Prostate gland (tissue), 2 donors: ENCODE measurements at regions not wholly inside any gene's neighbourhood (a gene's known extent, or its start where the extent isn't known, plus 50 kb on each side); places are given as distances from the start of the nearest gene placed in this dataset.

Source experiments
- DNase-seq: peaks from one replicate; pipeline ENCODE4 v3.0.0-alpha.2; 2019; ENCODE audit warnings: low spot score
- H3K27ac ChIP-seq, 2 donors: fragments of 200-600 bp; sonication (generic); 2 replicates each; pipeline ENCODE4 v1.5.1; 2017 to 2019
- H3K27me3 ChIP-seq: fragments of 200-600 bp; sonication (generic); replicated peaks from 2 replicates; pipeline ENCODE4 v1.5.1; 2019; ENCODE audit not compliant: insufficient read depth
- H3K36me3 ChIP-seq, 2 donors: fragments of 200-600 bp; sonication (generic); 1 replicate in 1 of 2; 2 replicates in 1 of 2; pipeline versions ENCODE4 v1.5.1 to v1.8.1; 2017 to 2019
- H3K4me1 ChIP-seq: fragments of 200-600 bp; sonication (generic); replicated peaks from 2 replicates; pipeline ENCODE4 v1.5.1; 2019
- H3K4me3 ChIP-seq, 2 donors: fragments of 200-600 bp; sonication (generic); 2 replicates each; pipeline ENCODE4 v1.5.1; 2017 to 2019
- H3K9me3 ChIP-seq: fragments of 200-600 bp; sonication (generic); 2 replicates; pipeline ENCODE4 v1.5.1; 2017
- POLR2A ChIP-seq: fragments of 450-650 bp; IDR thresholded peaks from one replicate; pipeline ENCODE4 v1.6.1; 2016; ENCODE audit warnings: antibody characterized with exemption, mild to moderate bottlenecking
- POLR2AphosphoS5 ChIP-seq: sonication (generic); formaldehyde crosslinking; IDR thresholded peaks from one replicate; pipeline ENCODE4 v1.6.1; 2017; ENCODE audit warnings: antibody characterized with exemption
- WGBS: methylation state at CpG from one replicate; pipeline ENCODE4 v1.1.5; 2018; 5-methylcytosine and 5-hydroxymethylcytosine counted together
- intact Hi-C: fragments of 100-400 bp; cut with DNase I; formaldehyde crosslinking; loops from one replicate; pipeline ENCODE4 v1.14.2; 2022
- TF ChIP-seq, protein P1 (sequence below), 4 experiments: fragments of 200-600 bp in 2 of 4; fragments of 450-650 bp in 2 of 4; sonication (generic) in 2 of 4; IDR thresholded peaks; 1 replicate in 3 of 4; 2 replicates in 1 of 4; pipeline ENCODE4 v1.5.1; 2016 to 2019; ENCODE audit warnings: antibody characterized with exemption in 4 of 4, mild to moderate bottlenecking in 2 of 4, moderate library complexity in 2 of 4

DNA sequence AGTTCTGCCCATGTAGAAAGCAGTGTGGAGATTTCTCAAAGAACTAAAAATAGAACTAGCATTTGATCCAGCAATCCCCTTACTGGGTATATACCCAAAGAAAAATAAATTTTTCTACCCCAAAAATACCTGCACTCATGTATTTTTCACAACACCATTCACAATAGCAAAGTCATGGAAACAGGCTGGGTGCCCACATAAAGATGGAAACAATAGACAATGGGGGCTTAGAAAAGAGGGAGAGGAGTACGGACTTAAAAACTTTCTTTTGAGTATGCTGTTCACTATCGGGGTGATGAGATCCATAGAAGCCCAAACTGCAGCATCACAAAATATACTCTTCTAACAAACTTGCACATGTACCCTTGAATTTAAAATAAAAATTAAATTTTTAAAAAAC is 345.1 kb upstream of the CCDC54 start:
- Histone ChIP-seq H3K4me3 (no peak overlapping the region), H3K36me3 (no peaks in the 10 kb centered on the region), H3K9me3 (no peaks in the 10 kb centered on the region), H3K4me1 (no peaks in the 10 kb centered on the region), H3K27ac (no peak overlapping the region), H3K27me3 (no peaks in the 10 kb centered on the region)
- WGBS, result 93% methylated on average over 2 of the region's 2 CpGs
- intact Hi-C loops, result no loop called here
- TF ChIP-seq POLR2A (no peak), POLR2AphosphoS5 (no peak)
- TF ChIP-seq, protein P1, sequence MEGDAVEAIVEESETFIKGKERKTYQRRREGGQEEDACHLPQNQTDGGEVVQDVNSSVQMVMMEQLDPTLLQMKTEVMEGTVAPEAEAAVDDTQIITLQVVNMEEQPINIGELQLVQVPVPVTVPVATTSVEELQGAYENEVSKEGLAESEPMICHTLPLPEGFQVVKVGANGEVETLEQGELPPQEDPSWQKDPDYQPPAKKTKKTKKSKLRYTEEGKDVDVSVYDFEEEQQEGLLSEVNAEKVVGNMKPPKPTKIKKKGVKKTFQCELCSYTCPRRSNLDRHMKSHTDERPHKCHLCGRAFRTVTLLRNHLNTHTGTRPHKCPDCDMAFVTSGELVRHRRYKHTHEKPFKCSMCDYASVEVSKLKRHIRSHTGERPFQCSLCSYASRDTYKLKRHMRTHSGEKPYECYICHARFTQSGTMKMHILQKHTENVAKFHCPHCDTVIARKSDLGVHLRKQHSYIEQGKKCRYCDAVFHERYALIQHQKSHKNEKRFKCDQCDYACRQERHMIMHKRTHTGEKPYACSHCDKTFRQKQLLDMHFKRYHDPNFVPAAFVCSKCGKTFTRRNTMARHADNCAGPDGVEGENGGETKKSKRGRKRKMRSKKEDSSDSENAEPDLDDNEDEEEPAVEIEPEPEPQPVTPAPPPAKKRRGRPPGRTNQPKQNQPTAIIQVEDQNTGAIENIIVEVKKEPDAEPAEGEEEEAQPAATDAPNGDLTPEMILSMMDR (IDR thresholded peaks at IDR 0.05), result no peak
- no peak for DNase-seq

DNA sequence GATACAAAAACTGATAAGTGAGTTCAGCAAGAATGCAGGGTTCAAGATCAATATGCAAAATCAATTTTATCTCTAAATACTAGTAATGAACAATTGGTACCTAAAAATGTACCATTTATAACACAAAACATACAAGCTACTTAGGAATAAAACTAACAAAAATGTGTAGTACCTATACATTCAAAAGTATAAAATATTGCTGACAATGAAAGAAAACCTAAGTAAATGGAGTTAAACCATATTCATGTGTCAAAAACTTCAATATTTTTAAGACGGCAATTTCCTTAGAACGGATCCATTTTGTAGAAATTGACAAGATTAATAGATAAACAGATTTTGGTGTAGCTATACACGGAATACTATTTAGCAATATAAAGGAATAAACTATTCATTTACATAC is 343.1 kb upstream of the CCDC54 start:
- Histone ChIP-seq H3K27me3 (no peaks in the 10 kb centered on the region), H3K9me3 (no peaks in the 10 kb centered on the region), H3K27ac (no peak overlapping the region), H3K4me1 (no peaks in the 10 kb centered on the region), H3K4me3 (no peak overlapping the region), H3K36me3 (no peaks in the 10 kb centered on the region)
- DNase-seq, result no peak
- intact Hi-C loops, result no loop called here
- WGBS, result 76% methylated on average over 3 of the region's 3 CpGs
- TF ChIP-seq, protein P1 (IDR thresholded peaks at IDR 0.05), result no peak
- TF ChIP-seq POLR2AphosphoS5 (no peak), POLR2A (no peak)

DNA sequence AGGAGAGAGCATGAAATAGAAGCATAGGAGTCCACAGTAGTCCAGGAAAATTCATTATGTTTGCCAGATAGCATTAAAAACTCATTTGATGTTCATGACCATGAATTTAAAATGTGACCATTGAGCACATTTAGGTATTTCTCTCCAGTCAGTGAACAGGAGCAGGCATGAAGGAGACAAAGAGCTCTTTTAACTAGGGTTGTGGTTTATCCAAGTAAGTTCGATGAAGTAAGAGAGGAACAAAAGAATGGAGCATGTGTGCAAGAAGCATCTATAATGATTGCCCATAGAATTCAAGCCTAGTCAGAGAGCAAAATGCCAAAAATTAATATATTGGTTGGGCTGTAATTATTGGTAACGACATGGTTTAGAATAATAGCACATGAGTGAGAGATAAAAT is 342.1 kb upstream of the CCDC54 start:
- H3K9me3 ChIP-seq, result no peaks in the 10 kb centered on the region
- TF ChIP-seq POLR2A (no peak), POLR2AphosphoS5 (no peak)
- TF ChIP-seq, protein P1 (IDR thresholded peaks at IDR 0.05), result no peak
- 66% methylated on average over 2 of the region's 2 CpGs for WGBS
- intact Hi-C loops, result no loop called here
- no peak overlapping the region for H3K27ac ChIP-seq
- no peaks in the 10 kb centered on the region for H3K36me3 ChIP-seq
- DNase-seq, result no peak
- H3K4me1 ChIP-seq, result no peaks in the 10 kb centered on the region
- H3K27me3 ChIP-seq, result no peaks in the 10 kb centered on the region
- no peak overlapping the region for H3K4me3 ChIP-seq

DNA sequence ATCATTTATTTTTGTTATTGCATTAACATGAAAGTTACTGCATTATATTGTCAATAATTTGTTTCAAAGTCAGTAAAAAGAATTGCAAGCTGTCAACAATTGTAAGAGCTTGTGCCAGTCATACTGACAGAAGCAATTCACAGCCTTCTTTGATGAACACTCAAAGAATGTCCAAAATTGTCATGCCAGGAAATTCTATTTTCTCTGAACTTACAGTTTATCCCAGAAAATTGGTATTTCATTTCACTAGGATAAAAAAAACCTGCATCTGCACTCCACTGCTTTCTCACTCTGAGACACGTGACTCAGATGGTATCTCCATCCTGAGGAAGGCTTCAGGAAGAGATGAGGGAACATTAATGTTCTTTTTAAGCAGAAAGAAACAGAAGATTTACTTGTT is 332.6 kb upstream of the CCDC54 start:
- Histone ChIP-seq H3K27ac (no peak overlapping the region), H3K4me1 (no peaks in the 10 kb centered on the region), H3K36me3 (no peaks in the 10 kb centered on the region), H3K9me3 (no peaks in the 10 kb centered on the region), H3K27me3 (no peaks in the 10 kb centered on the region), H3K4me3 (no peak overlapping the region)
- TF ChIP-seq POLR2AphosphoS5, result no peak
- TF ChIP-seq, protein P1 (IDR thresholded peaks at IDR 0.05), result no peak
- no peak for TF ChIP-seq POLR2A
- DNase-seq, result no peak
- WGBS, result 38% methylated on average over 1 of the region's 1 CpG
- intact Hi-C loops, result no loop called here

DNA sequence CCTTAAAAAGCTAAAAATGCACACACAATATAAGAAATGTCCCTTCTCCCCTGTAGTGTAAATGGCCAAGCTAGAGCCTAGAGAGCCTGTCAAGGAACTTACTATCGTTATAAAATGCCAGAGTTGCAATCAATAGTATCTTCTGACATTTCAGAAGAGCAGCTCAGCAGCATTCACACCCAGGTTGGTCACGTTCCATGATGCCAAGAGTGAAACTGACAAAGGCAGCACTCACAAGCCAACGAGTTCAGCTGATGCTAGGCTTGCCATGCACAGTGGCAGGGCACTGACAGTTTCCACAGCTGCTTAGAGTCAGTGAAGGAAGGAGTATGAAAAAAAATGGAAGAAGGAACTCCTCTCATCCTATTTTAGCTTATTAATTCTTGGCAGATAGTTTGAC is 331.4 kb upstream of the CCDC54 start:
- no peaks in the 10 kb centered on the region for H3K4me1 ChIP-seq
- WGBS, result 29% methylated on average over 3 of the region's 3 CpGs
- intact Hi-C loops, result no loop called here
- no peaks in the 10 kb centered on the region for H3K36me3 ChIP-seq
- H3K4me3 ChIP-seq, result no peak overlapping the region
- no peak for DNase-seq
- H3K9me3 ChIP-seq, result no peaks in the 10 kb centered on the region
- TF ChIP-seq, protein P1 (IDR thresholded peaks at IDR 0.05), result no peak
- no peak for TF ChIP-seq POLR2A
- no peak for TF ChIP-seq POLR2AphosphoS5
- no peak overlapping the region for H3K27ac ChIP-seq
- no peaks in the 10 kb centered on the region for H3K27me3 ChIP-seq
